ENCODE measurements at regions not wholly inside any gene's neighbourhood (a gene's known extent, or its start where the extent isn't known, plus 50 kb on each side); places are given as distances from the start of the nearest gene placed in this dataset.

GRCh38 chr4:71870456-71870855 lies 86.6 kb upstream of the GC start:
- Mint-ChIP-seq H3K9me3 (ENCODE audit: unreplicated experiment) (no peaks in the 10 kb centered on the region), H3K27me3 (ENCODE audit: unreplicated experiment) (no peaks in the 10 kb centered on the region), H3K27ac (ENCODE audit: unreplicated experiment) (no peak overlapping the region), H3K36me3 (ENCODE audit: unreplicated experiment) (no peaks in the 10 kb centered on the region), H3K4me1 (ENCODE audit: low read depth, unreplicated experiment) (no peaks in the 10 kb centered on the region), H3K4me3 (ENCODE audit: unreplicated experiment) (no peak overlapping the region)
- DNase-seq: no peak
- TF ChIP-seq CTCF (IDR thresholded peaks at IDR 0.05; ENCODE audit: partially characterized antibody, unreplicated experiment): no peak

GRCh38 chr4:71872221-71872620 lies 88.3 kb upstream of the GC start:
- H3K4me3 Mint-ChIP-seq (ENCODE audit: unreplicated experiment): no peak overlapping the region
- no peaks in the 10 kb centered on the region for H3K27me3 Mint-ChIP-seq (ENCODE audit: unreplicated experiment)
- no peaks in the 10 kb centered on the region for H3K4me1 Mint-ChIP-seq (ENCODE audit: low read depth, unreplicated experiment)
- no peaks in the 10 kb centered on the region for H3K36me3 Mint-ChIP-seq (ENCODE audit: unreplicated experiment)
- H3K9me3 Mint-ChIP-seq (ENCODE audit: unreplicated experiment): no peaks in the 10 kb centered on the region
- H3K27ac Mint-ChIP-seq (ENCODE audit: unreplicated experiment): no peak overlapping the region
- DNase-seq: no peak
- no peak for TF ChIP-seq CTCF (IDR thresholded peaks at IDR 0.05; ENCODE audit: partially characterized antibody, unreplicated experiment)

- no peak overlapping the region for H3K27ac Mint-ChIP-seq (ENCODE audit: unreplicated experiment)
- no peak for DNase-seq
- no peaks in the 10 kb centered on the region for H3K9me3 Mint-ChIP-seq (ENCODE audit: unreplicated experiment)
- H3K36me3 Mint-ChIP-seq (ENCODE audit: unreplicated experiment): no peaks in the 10 kb centered on the region
- no peak for TF ChIP-seq CTCF (IDR thresholded peaks at IDR 0.05; ENCODE audit: partially characterized antibody, unreplicated experiment)
- no peaks in the 10 kb centered on the region for H3K27me3 Mint-ChIP-seq (ENCODE audit: unreplicated experiment)
- H3K4me1 Mint-ChIP-seq (ENCODE audit: low read depth, unreplicated experiment): no peaks in the 10 kb centered on the region
- no peak overlapping the region for H3K4me3 Mint-ChIP-seq (ENCODE audit: unreplicated experiment)
Measured at GRCh38 chr4:71872767-71873415, 89.0 kb upstream of the GC start.

GRCh38 chr4:71878376-71878775 lies 94.5 kb upstream of the GC start:
- peaks cover 3% of the 10 kb centered on the region for H3K27me3 Mint-ChIP-seq (ENCODE audit: unreplicated experiment)

More at GRCh38 chr4:71878376-71878775, 94.5 kb upstream of the GC start:
- DNase-seq: no peak
- Mint-ChIP-seq H3K4me1 (ENCODE audit: low read depth, unreplicated experiment) (no peaks in the 10 kb centered on the region), H3K9me3 (ENCODE audit: unreplicated experiment) (no peaks in the 10 kb centered on the region), H3K27ac (ENCODE audit: unreplicated experiment) (no peak overlapping the region), H3K36me3 (ENCODE audit: unreplicated experiment) (no peaks in the 10 kb centered on the region), H3K4me3 (ENCODE audit: unreplicated experiment) (no peak overlapping the region)
- TF ChIP-seq CTCF (IDR thresholded peaks at IDR 0.05; ENCODE audit: partially characterized antibody, unreplicated experiment): no peak
